Endothelial cell (in vitro differentiated cells): ENCODE measurements at regions not wholly inside any gene's neighbourhood (a gene's known extent, or its start where the extent isn't known, plus 50 kb on each side); places are given as distances from the start of the nearest gene placed in this dataset.

Experiments
- DNase-seq: peaks from one replicate; pipeline ENCODE4 v3.0.0; 2021; ENCODE audit warnings: low spot score
- H3K27ac Mint-ChIP-seq: one replicate; pipeline ENCODE4 v1.8.0; 2021; ENCODE audit warnings: mixed read lengths, inconsistent platforms; ENCODE audit not compliant: unreplicated experiment
- H3K27me3 Mint-ChIP-seq: one replicate; pipeline ENCODE4 v1.8.0; 2021; ENCODE audit warnings: mild to moderate bottlenecking, moderate library complexity, mixed read lengths, inconsistent platforms; ENCODE audit not compliant: unreplicated experiment
- H3K36me3 Mint-ChIP-seq: one replicate; pipeline ENCODE4 v1.8.0; 2021; ENCODE audit warnings: mild to moderate bottlenecking, low read depth, mixed read lengths, inconsistent platforms; ENCODE audit not compliant: unreplicated experiment
- H3K4me1 Mint-ChIP-seq: one replicate; pipeline ENCODE4 v1.8.0; 2021; ENCODE audit warnings: mild to moderate bottlenecking, mixed read lengths, inconsistent platforms; ENCODE audit not compliant: unreplicated experiment
- H3K4me3 Mint-ChIP-seq: one replicate; pipeline ENCODE4 v1.8.0; 2021; ENCODE audit warnings: mild to moderate bottlenecking, mixed read lengths, inconsistent platforms; ENCODE audit not compliant: unreplicated experiment
- H3K9me3 Mint-ChIP-seq: one replicate; pipeline ENCODE4 v1.8.0; 2021; ENCODE audit warnings: mixed read lengths, inconsistent platforms; ENCODE audit not compliant: unreplicated experiment
- CTCF ChIP-seq: fragments of 200-600 bp; sonication (generic); IDR thresholded peaks from one replicate; pipeline ENCODE4 v1.5.0; 2021; ENCODE audit warnings: antibody characterized with exemption; ENCODE audit not compliant: unreplicated experiment

- no peak for TF ChIP-seq CTCF
- Mint-ChIP-seq H3K27me3 (no peaks in the 10 kb centered on the region), H3K4me3 (no peak overlapping the region), H3K27ac (no peak overlapping the region), H3K9me3 (no peaks in the 10 kb centered on the region), H3K4me1 (no peaks in the 10 kb centered on the region), H3K36me3 (no peaks in the 10 kb centered on the region)
- DNase-seq: no peak
Measured at GRCh38 chr6:134689177-134689576, 260.7 kb downstream of the ALDH8A1 start.

- DNase-seq: no peak
- Mint-ChIP-seq H3K27me3 (no peaks in the 10 kb centered on the region), H3K36me3 (no peaks in the 10 kb centered on the region), H3K4me3 (no peak overlapping the region), H3K27ac (no peak overlapping the region), H3K9me3 (no peaks in the 10 kb centered on the region), H3K4me1 (no peaks in the 10 kb centered on the region)
- no peak for TF ChIP-seq CTCF
Measured at GRCh38 chr6:134686071-134686470, 263.8 kb downstream of the ALDH8A1 start.

- Mint-ChIP-seq H3K27me3 (no peaks in the 10 kb centered on the region), H3K27ac (no peak overlapping the region), H3K4me1 (no peaks in the 10 kb centered on the region), H3K4me3 (no peak overlapping the region), H3K9me3 (no peaks in the 10 kb centered on the region), H3K36me3 (no peaks in the 10 kb centered on the region)
- DNase-seq: no peak
- no peak for TF ChIP-seq CTCF
Measured at GRCh38 chr6:134684423-134684795, 265.5 kb downstream of the ALDH8A1 start.

- no peak for TF ChIP-seq CTCF
- Mint-ChIP-seq H3K27me3 (no peaks in the 10 kb centered on the region), H3K27ac (no peak overlapping the region), H3K4me3 (no peak overlapping the region), H3K36me3 (no peaks in the 10 kb centered on the region), H3K9me3 (no peaks in the 10 kb centered on the region), H3K4me1 (no peaks in the 10 kb centered on the region)
- no peak for DNase-seq
Measured at GRCh38 chr6:134683783-134684422, 266.0 kb downstream of the ALDH8A1 start.

- Mint-ChIP-seq H3K27ac (no peak overlapping the region), H3K27me3 (no peaks in the 10 kb centered on the region)
Measured at GRCh38 chr6:134680433-134680832, 269.5 kb downstream of the ALDH8A1 start.

More at GRCh38 chr6:134680433-134680832, 269.5 kb downstream of the ALDH8A1 start:
- Mint-ChIP-seq H3K4me1 (no peaks in the 10 kb centered on the region), H3K36me3 (no peaks in the 10 kb centered on the region), H3K4me3 (no peak overlapping the region), H3K9me3 (no peaks in the 10 kb centered on the region)
- no peak for TF ChIP-seq CTCF
- no peak for DNase-seq
